Hepatocyte (in vitro differentiated cells): ENCODE measurements at regions not wholly inside any gene's neighbourhood (a gene's known extent, or its start where the extent isn't known, plus 50 kb on each side); places are given as distances from the start of the nearest gene placed in this dataset.

Source experiments
- DNase-seq: peaks from one replicate; pipeline ENCODE4 v3.0.0-alpha.2; 2016; ENCODE audit warnings: low spot score
- H2AFZ ChIP-seq: fragments of 200-600 bp; sonication (generic); 2 replicates; pipeline ENCODE4 v1.6.0; 2016; ENCODE audit warnings: antibody characterized with exemption, mild to moderate bottlenecking
- H3K27ac ChIP-seq: fragments of 200-600 bp; sonication (generic); 2 replicates; pipeline ENCODE4 v1.5.1; 2016; ENCODE audit warnings: mild to moderate bottlenecking
- H3K27me3 ChIP-seq: fragments of 200-600 bp; sonication (generic); 2 replicates; pipeline ENCODE4 v1.6.1; 2016
- H3K36me3 ChIP-seq: fragments of 200-600 bp; sonication (generic); replicated peaks from 2 replicates; pipeline ENCODE4 v1.5.1; 2016; ENCODE audit warnings: low read depth; ENCODE audit not compliant: insufficient read depth
- H3K4me1 ChIP-seq: fragments of 200-600 bp; sonication (generic); 2 replicates; pipeline ENCODE4 v1.5.1; 2016; ENCODE audit warnings: mild to moderate bottlenecking, moderate library complexity; ENCODE audit not compliant: insufficient read depth
- H3K4me2 ChIP-seq: fragments of 200-600 bp; sonication (generic); 2 replicates; pipeline ENCODE4 v1.6.0; 2016
- H3K4me3 ChIP-seq: fragments of 200-600 bp; sonication (generic); 2 replicates; pipeline ENCODE4 v1.5.1; 2016; ENCODE audit warnings: mild to moderate bottlenecking
- H3K79me2 ChIP-seq: fragments of 200-600 bp; sonication (generic); 2 replicates; pipeline ENCODE4 v1.6.0; 2017; ENCODE audit warnings: mild to moderate bottlenecking
- H3K9me2 ChIP-seq: fragments of 200-600 bp; sonication (generic); replicated peaks from 2 replicates; pipeline ENCODE4 v1.6.0; 2017; ENCODE audit warnings: mild to moderate bottlenecking; ENCODE audit not compliant: insufficient read depth
- H3K9me3 ChIP-seq: fragments of 200-600 bp; sonication (generic); 2 replicates; pipeline ENCODE4 v1.5.1; 2016; ENCODE audit warnings: low read depth, mild to moderate bottlenecking
- H4K20me1 ChIP-seq: fragments of 200-600 bp; sonication (generic); 2 replicates; pipeline ENCODE4 v1.6.0; 2016; ENCODE audit warnings: mild to moderate bottlenecking; ENCODE audit not compliant: insufficient read depth, poor library complexity, severe bottlenecking
- CTCF ChIP-seq: fragments of 200-600 bp; sonication (generic); IDR thresholded peaks from 2 replicates; pipeline ENCODE4 v1.5.1; 2016; ENCODE audit warnings: antibody characterized with exemption, mild to moderate bottlenecking; ENCODE audit not compliant: poor library complexity
- EZH2 ChIP-seq: fragments of 200-600 bp; sonication (generic); IDR thresholded peaks from 2 replicates; pipeline ENCODE4 v1.6.1; 2016; ENCODE audit warnings: antibody characterized with exemption, mild to moderate bottlenecking, borderline replicate concordance
- EZH2phosphoT487 ChIP-seq: fragments of 200-600 bp; sonication (generic); IDR thresholded peaks from one replicate; pipeline ENCODE4 v1.6.1; 2018; ENCODE audit warnings: antibody characterized with exemption, mild to moderate bottlenecking, low read depth, moderate library complexity; ENCODE audit not compliant: unreplicated experiment, severe bottlenecking
- WGBS: methylation state at CpG from one replicate; pipeline ENCODE4 v1.1.6; 2016; ENCODE audit warnings: low lambda C conversion rate; ENCODE audit errors: missing lambda C conversion rate; 5-methylcytosine and 5-hydroxymethylcytosine counted together

- TF ChIP-seq EZH2 (no peak), EZH2phosphoT487 (no peak), CTCF (no peak)
- 89% methylated on average over 3 of the region's 3 CpGs for WGBS
- no peak overlapping the region for H3K4me2 ChIP-seq
- no peaks in the 10 kb centered on the region for H3K9me3 ChIP-seq
- H3K36me3 ChIP-seq: no peaks in the 10 kb centered on the region
- no peaks in the 10 kb centered on the region for H3K9me2 ChIP-seq
- no peak overlapping the region for H3K4me3 ChIP-seq
- no peak overlapping the region for H2AFZ ChIP-seq
- H3K79me2 ChIP-seq: no peaks in the 10 kb centered on the region
- no peak for DNase-seq
- no peak overlapping the region for H3K27ac ChIP-seq
- no peaks in the 10 kb centered on the region for H3K4me1 ChIP-seq
- no peaks in the 10 kb centered on the region for H3K27me3 ChIP-seq
- no peaks in the 10 kb centered on the region for H4K20me1 ChIP-seq
Measured at GRCh38 chr7:42385912-42386311, 148.9 kb upstream of the GLI3 start.

GRCh38 chr7:42381161-42381560 lies 144.2 kb upstream of the GLI3 start:
- H3K9me2 ChIP-seq: no peaks in the 10 kb centered on the region
- no peaks in the 10 kb centered on the region for H3K36me3 ChIP-seq
- no peak overlapping the region for H2AFZ ChIP-seq
- no peaks in the 10 kb centered on the region for H3K9me3 ChIP-seq
- H3K79me2 ChIP-seq: no peaks in the 10 kb centered on the region
- DNase-seq: no peak
- H3K27ac ChIP-seq: no peak overlapping the region
- H3K4me2 ChIP-seq: no peak overlapping the region
- H3K4me3 ChIP-seq: no peak overlapping the region
- no peaks in the 10 kb centered on the region for H3K4me1 ChIP-seq
- WGBS: 94% methylated on average over 1 of the region's 1 CpG
- no peak for TF ChIP-seq EZH2
- TF ChIP-seq EZH2phosphoT487: no peak
- no peak for TF ChIP-seq CTCF
- no peaks in the 10 kb centered on the region for H4K20me1 ChIP-seq
- no peaks in the 10 kb centered on the region for H3K27me3 ChIP-seq

- no peak for TF ChIP-seq CTCF
- no peak for TF ChIP-seq EZH2phosphoT487
- TF ChIP-seq EZH2: no peak
- no peak overlapping the region for H2AFZ ChIP-seq
- H3K36me3 ChIP-seq: no peaks in the 10 kb centered on the region
Measured at GRCh38 chr7:42380401-42380800, 143.4 kb upstream of the GLI3 start.

GRCh38 chr7:42378149-42378548 lies 141.1 kb upstream of the GLI3 start:
- no peak for TF ChIP-seq EZH2phosphoT487
- TF ChIP-seq EZH2: no peak
- no peak for TF ChIP-seq CTCF
- H3K9me3 ChIP-seq: no peaks in the 10 kb centered on the region
- H3K4me1 ChIP-seq: no peaks in the 10 kb centered on the region
- WGBS: 87% methylated on average over 3 of the region's 3 CpGs
- no peak overlapping the region for H3K27ac ChIP-seq
- H4K20me1 ChIP-seq: no peaks in the 10 kb centered on the region
- H3K9me2 ChIP-seq: no peaks in the 10 kb centered on the region
- no peaks in the 10 kb centered on the region for H3K36me3 ChIP-seq
- no peaks in the 10 kb centered on the region for H3K27me3 ChIP-seq
- H3K79me2 ChIP-seq: no peaks in the 10 kb centered on the region
- no peak for DNase-seq
- H3K4me3 ChIP-seq: no peak overlapping the region
- H2AFZ ChIP-seq: no peak overlapping the region
- H3K4me2 ChIP-seq: no peak overlapping the region

More at GRCh38 chr7:42380401-42380800, 143.4 kb upstream of the GLI3 start:
- Histone ChIP-seq H3K4me1 (no peaks in the 10 kb centered on the region), H3K9me2 (no peaks in the 10 kb centered on the region), H3K9me3 (no peaks in the 10 kb centered on the region), H3K27me3 (no peaks in the 10 kb centered on the region), H4K20me1 (no peaks in the 10 kb centered on the region), H3K79me2 (no peaks in the 10 kb centered on the region), H3K4me2 (no peak overlapping the region), H3K4me3 (no peak overlapping the region), H3K27ac (no peak overlapping the region)
- WGBS: 89% methylated on average over 1 of the region's 1 CpG
- no peak for DNase-seq
